HG03025 (cell line): ENCODE measurements at regions not wholly inside any gene's neighbourhood (a gene's known extent, or its start where the extent isn't known, plus 50 kb on each side); places are given as distances from the start of the nearest gene placed in this dataset.
A peak's percentile ranks its signal among the peaks of the same experiment; 100 is the strongest.

Experiments used
- ATAC-seq: cut with Tn5 transposase; IDR thresholded peaks from one replicate; pipeline ENCODE4 v1.9.1; 2021; ENCODE audit warnings: mild to moderate bottlenecking, moderate library complexity; ENCODE audit not compliant: unreplicated experiment, low FRiP score

DNA sequence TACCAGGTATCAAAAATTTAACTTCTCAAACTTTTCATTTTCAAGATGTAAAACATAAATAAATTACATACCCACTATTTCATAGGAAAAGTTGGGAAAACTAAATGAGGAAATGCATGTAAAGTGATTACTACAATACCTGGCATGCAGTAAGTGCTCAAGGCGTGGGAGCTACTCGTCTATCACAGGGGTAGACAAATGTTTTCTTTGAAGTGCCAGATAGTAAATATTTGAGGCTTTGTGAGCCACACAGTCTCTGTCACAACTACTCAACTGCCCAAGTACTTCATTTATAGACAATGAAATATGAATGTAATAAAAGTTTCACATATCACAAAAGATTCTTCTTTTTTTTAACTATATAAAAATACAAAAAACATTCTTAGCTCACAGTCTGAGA is 96.4 kb upstream of the PCGF5 start:
- no peak for ATAC-seq

DNA sequence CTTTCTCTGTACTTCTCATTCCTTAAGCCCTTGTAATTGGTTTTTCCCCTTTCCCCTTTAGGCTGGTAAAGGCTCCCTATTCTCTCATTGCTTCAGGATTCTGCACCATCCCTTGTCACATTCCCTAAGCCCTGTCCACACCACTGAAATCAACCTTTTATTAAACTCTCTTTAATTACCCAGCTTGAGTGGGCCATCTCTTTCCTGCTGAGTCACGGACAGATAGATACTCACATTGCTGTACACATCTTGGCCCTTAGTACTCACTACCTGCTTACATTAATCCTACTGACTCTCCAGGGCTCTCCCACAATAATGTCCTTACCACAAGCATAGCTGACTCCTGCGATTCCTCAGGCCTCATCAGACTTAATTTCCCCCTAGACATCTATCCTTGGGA is 94.0 kb upstream of the PCGF5 start:
- no peak for ATAC-seq

DNA sequence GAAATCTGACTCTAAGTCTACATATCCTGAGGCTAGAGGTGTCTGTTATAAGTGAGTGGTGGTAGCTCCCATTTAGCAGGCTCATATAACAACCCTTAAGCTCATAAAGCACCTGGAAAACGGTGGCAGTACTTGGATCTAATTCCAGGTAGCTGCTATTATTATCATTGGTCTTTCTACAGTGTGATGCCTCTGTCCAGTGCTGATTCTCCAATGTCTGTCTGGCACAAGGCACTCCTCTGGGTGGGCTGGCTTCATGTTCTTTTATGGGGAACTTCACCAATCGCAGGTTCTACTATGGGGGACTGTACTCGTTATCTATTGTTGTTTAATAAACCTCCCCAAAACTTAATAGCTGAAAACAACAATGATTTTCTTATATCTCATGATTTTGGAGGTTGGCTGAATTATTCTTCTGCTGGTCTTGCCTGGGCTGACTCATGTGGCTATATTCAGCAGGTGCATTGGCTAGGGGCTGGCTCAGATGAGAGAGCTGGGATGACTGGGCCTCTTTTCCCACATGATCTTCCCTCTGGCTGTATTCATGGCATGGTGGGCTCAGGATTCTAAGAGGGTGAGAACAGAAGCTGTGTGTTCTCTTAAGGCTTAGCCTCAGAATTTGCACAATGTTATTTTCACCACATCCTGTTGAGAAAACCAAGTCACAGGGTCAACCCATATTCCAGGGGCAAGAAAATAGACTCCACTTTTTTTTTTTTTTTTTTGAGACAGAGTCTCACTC is 93.0 kb upstream of the PCGF5 start:
- ATAC-seq, result no peak

DNA sequence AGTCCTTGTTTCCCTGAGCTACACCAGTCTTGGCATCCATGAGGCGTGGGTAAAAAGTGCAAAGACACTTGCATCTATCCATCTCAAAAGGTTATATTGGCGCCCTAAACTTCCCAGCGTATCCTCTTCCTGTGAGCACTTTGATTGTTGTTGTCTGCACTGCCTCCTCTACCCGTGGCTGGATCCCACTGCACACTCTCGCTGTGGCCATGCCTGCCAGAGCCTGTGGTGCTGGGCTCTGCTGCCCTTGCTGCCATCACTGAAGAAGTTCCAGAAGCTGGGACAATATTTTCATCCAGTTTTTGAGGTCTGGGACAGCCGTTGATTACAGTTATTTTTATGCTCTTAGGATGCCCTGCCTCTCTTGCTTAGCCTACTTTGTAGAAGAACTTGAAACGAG is 85.3 kb upstream of the PCGF5 start:
- ATAC-seq, result no peak

GRCh38 chr10:91137011-91137643 is 83.3 kb upstream of the PCGF5 start:
- ATAC-seq, result no peak

DNA sequence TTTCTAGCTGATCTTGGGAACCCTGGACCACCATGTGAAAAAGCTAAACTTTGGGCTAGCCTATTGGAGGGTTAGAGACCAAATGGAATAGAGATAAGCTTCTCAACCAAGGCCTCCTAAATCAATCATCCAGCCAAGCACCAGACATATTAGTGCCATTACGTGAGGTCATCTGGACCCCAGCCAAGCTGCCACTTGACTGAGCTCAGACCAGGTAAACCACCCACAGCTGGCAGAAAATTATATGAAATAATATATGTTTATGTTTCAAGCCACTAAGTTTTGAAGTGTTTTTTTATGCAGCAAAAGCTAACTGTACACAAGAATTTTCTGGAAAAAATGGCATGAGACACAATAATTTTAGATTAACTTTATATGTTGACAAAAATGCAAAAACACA is 82.6 kb upstream of the PCGF5 start:
- ATAC-seq, result no peak

GRCh38 chr10:91140995-91141549 is 79.4 kb upstream of the PCGF5 start:
- no peak for ATAC-seq

- ATAC-seq, result no peak
Measured at GRCh38 chr10:91144961-91145360, 75.5 kb upstream of the PCGF5 start.

- ATAC-seq, result no peak
Measured at GRCh38 chr10:91146146-91146545, 74.3 kb upstream of the PCGF5 start.

GRCh38 chr10:91149550-91149949 is 70.9 kb upstream of the PCGF5 start:
- ATAC-seq, result no peak

GRCh38 chr10:91150631-91151030 is 69.8 kb upstream of the PCGF5 start:
- ATAC-seq, result no peak

- ATAC-seq, result no peak
Measured at GRCh38 chr10:91153508-91153907, 67.0 kb upstream of the PCGF5 start.

- ATAC-seq, result no peak
Measured at GRCh38 chr10:91154842-91155241, 65.6 kb upstream of the PCGF5 start.

- ATAC-seq, result no peak
Measured at GRCh38 chr10:91156196-91156595, 64.3 kb upstream of the PCGF5 start.

- no peak for ATAC-seq
Measured at GRCh38 chr10:91159254-91159783, 61.1 kb upstream of the PCGF5 start.

DNA sequence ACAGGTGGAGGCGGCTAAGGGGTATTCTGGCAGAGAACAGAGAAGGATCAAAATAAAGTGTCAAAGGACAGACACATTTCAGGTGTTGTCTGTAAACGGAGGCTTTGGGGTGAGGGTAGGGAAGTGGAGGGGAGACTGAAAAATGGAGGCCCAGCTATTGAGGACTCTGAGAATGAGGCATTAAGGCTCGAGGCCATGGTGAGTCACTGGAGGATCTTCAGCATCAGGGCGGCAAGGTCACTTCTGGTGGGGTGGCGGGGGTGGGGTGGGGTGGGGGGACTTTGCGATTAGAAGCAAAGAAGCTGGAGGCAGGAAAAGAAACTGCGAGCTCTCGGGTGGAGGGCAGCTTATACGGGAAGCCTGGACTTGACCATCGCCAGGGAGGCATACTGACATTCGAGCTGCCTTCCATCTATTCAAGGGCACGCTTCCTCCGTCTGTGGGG is 58.4 kb upstream of the PCGF5 start:
- ATAC-seq, result no peak

GRCh38 chr10:91162495-91163268 is 57.8 kb upstream of the PCGF5 start:
- peak; percentile 59 for ATAC-seq

- peak; percentile 43 for ATAC-seq
Measured at GRCh38 chr10:91163269-91163868, 57.1 kb upstream of the PCGF5 start.

- ATAC-seq, result no peak
Measured at GRCh38 chr10:91163869-91164474, 56.5 kb upstream of the PCGF5 start.

- no peak for ATAC-seq
Measured at GRCh38 chr10:91164520-91165065, 55.9 kb upstream of the PCGF5 start.
